ENCODE measurements at regions not wholly inside any gene's neighbourhood (a gene's known extent, or its start where the extent isn't known, plus 50 kb on each side); places are given as distances from the start of the nearest gene placed in this dataset.

GRCh38 chr6:37085198-37085597, 79.7 kb downstream of the FGD2 start:
- TF ChIP-seq CTCF (IDR thresholded peaks at IDR 0.05; ENCODE audit: low read length) (no peak), EZH2 (IDR thresholded peaks at IDR 0.05; ENCODE audit: borderline replicate concordance, low read length) (no peak)
